Vagina (tissue), 2 donors: ENCODE measurements at regions not wholly inside any gene's neighbourhood (a gene's known extent, or its start where the extent isn't known, plus 50 kb on each side); places are given as distances from the start of the nearest gene placed in this dataset.

Source experiments
- CTCF ChIP-seq, 3 experiments: fragments of 450-650 bp in 2 of 3; fragments of 200-600 bp in 1 of 3; sonication (generic) in 1 of 3; IDR thresholded peaks; one replicate each; pipeline ENCODE4 v1.5.1; 2017 to 2019; ENCODE audit warnings: antibody characterized with exemption in 3 of 3, mild to moderate bottlenecking in 2 of 3, moderate library complexity in 2 of 3
- POLR2A ChIP-seq, 2 donors: fragments of 450-650 bp; IDR thresholded peaks; one replicate each; pipeline ENCODE4 v1.6.1; 2017; ENCODE audit warnings: antibody characterized with exemption in 2 of 2, mild to moderate bottlenecking in 2 of 2, moderate library complexity in 2 of 2

DNA sequence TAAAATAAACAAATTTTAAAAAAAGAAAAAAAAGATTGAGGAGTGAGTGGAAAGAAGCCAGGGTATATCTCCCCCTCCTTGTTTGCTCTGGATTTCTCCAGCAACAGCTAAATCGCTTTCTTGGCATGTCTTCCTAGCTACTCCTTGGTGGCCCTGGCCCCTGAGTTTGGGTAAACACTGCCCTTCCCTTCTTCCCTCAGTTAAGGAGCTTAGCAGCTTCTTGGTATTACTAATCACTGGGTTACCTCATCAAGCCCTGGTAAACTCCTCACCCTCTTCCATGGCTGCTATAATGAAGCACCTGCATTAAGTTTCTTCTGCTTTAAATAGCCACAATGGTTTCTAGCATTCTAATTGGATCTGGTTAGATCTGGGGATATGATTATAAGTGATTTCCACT, 269.8 kb downstream of the FZD1 start:
- TF ChIP-seq CTCF (IDR thresholded peaks at IDR 0.05) (no peak), POLR2A (IDR thresholded peaks at IDR 0.05) (no peak)
